Keratinocyte (primary cell): ENCODE measurements at regions not wholly inside any gene's neighbourhood (a gene's known extent, or its start where the extent isn't known, plus 50 kb on each side); places are given as distances from the start of the nearest gene placed in this dataset.
"Not testable (repeated sequence)": the region's sequence is repeated elsewhere in the genome, so short reads cannot be mapped to it uniquely, and the experiment has no call there.

Source experiments
- DNase-seq: peaks from one replicate; pipeline ENCODE4 v3.0.0-alpha.2; 2011; ENCODE audit warnings: low read depth, missing footprints, low spot score
- FAIRE-seq: peaks from 2 replicates; lab custom pipeline; 2011; peaks lifted over from hg19 to GRCh38; lab: Jason Lieb, UNC
- H2AFZ ChIP-seq: 2 replicates; pipeline ENCODE4 v1.6.0; 2012; ENCODE audit warnings: low read length, control low read depth, inconsistent platforms; ENCODE audit not compliant: control insufficient read depth
- H3K27ac ChIP-seq: 2 replicates; pipeline ENCODE4 v1.5.1; 2011; ENCODE audit warnings: low read length; ENCODE audit not compliant: control insufficient read depth, insufficient read depth
- H3K27me3 ChIP-seq: 3 replicates; pipeline ENCODE4 v1.6.0; 2011; ENCODE audit warnings: low read length; ENCODE audit not compliant: control insufficient read depth, insufficient read depth; ENCODE audit errors: extremely low read depth
- H3K36me3 ChIP-seq, 2 experiments: 2 replicates in 1 of 2; 3 replicates in 1 of 2; pipeline ENCODE4 v1.5.1; 2011; ENCODE audit warnings: low read length in 2 of 2, mild to moderate bottlenecking in 1 of 2; ENCODE audit not compliant: control insufficient read depth in 2 of 2, insufficient read depth in 2 of 2; ENCODE audit errors: extremely low read depth in 1 of 2
- H3K4me1 ChIP-seq: 3 replicates; pipeline ENCODE4 v1.5.1; 2011; ENCODE audit warnings: low read length; ENCODE audit not compliant: control insufficient read depth, insufficient read depth; ENCODE audit errors: extremely low read depth
- H3K4me2 ChIP-seq: 3 replicates; pipeline ENCODE4 v1.6.0; 2011; ENCODE audit warnings: low read depth, low read length; ENCODE audit not compliant: control insufficient read depth, insufficient read depth; ENCODE audit errors: extremely low read depth
- H3K4me3 ChIP-seq, 3 experiments: fragments of 200-600 bp in 1 of 3; sonication (generic) in 1 of 3; 2 replicates in 2 of 3; 3 replicates in 1 of 3; pipeline ENCODE4 v1.5.1; 2011 to 2016; ENCODE audit warnings: low read length in 3 of 3, mild to moderate bottlenecking in 3 of 3, control low read depth in 2 of 3, inconsistent platforms in 1 of 3, low read depth in 1 of 3, mixed read lengths in 1 of 3, mixed run types in 1 of 3, moderate library complexity in 1 of 3; ENCODE audit not compliant: control insufficient read depth in 2 of 3, insufficient read depth in 2 of 3; ENCODE audit errors: extremely low read depth in 1 of 3
- H3K79me2 ChIP-seq: 2 replicates; pipeline ENCODE4 v1.6.0; 2012; ENCODE audit warnings: low read length; ENCODE audit not compliant: control insufficient read depth, insufficient read depth
- H3K9ac ChIP-seq: 3 replicates; pipeline ENCODE4 v1.6.0; 2011; ENCODE audit warnings: low read length; ENCODE audit not compliant: control insufficient read depth, insufficient read depth; ENCODE audit errors: extremely low read depth
- H3K9me1 ChIP-seq: 3 replicates; pipeline ENCODE4 v1.6.0; 2011; ENCODE audit warnings: low read length; ENCODE audit not compliant: control insufficient read depth, insufficient read depth; ENCODE audit errors: extremely low read depth
- H3K9me3 ChIP-seq: 2 replicates; pipeline ENCODE4 v1.5.1; 2012; ENCODE audit warnings: low read depth, low read length; ENCODE audit not compliant: control insufficient read depth
- H4K20me1 ChIP-seq: 3 replicates; pipeline ENCODE4 v1.6.0; 2011; ENCODE audit warnings: low read length; ENCODE audit not compliant: control insufficient read depth, insufficient read depth; ENCODE audit errors: extremely low read depth
- EZH2 ChIP-seq: IDR thresholded peaks from one replicate; pipeline ENCODE4 v1.6.1; 2012; ENCODE audit warnings: inconsistent platforms, mild to moderate bottlenecking, low read length, moderate library complexity
- dilution Hi-C: fragments of 300-500 bp; cut with MboI; formaldehyde crosslinking; loops from one replicate; pipeline ENCODE4 v1.7.0; 2020; ENCODE audit warnings: low sequenced_read_pairs; ENCODE audit not compliant: extremely low pct_ligation_motif_present
- TF ChIP-seq, protein P1 (sequence below), 3 experiments: IDR thresholded peaks in 1 of 3; conservative IDR thresholded peaks in 1 of 3; optimal IDR thresholded peaks in 1 of 3; 2 replicates in 2 of 3; 3 replicates in 1 of 3; pipeline versions ENCODE3 to v1.5.1; 2011; ENCODE audit warnings: low read length in 3 of 3, mild to moderate bottlenecking in 3 of 3, moderate library complexity in 2 of 3, control low read depth in 1 of 3, inconsistent platforms in 1 of 3; ENCODE audit not compliant: insufficient read depth in 2 of 3; ENCODE audit errors: extremely low read depth in 1 of 3

GRCh38 chr7:69311489-69311888, 286.8 kb upstream of the AUTS2 start:
- dilution Hi-C loops = no loop called here
- Histone ChIP-seq H3K79me2 (no peaks in the 10 kb centered on the region), H3K27ac (no peak overlapping the region), H3K9me3 (no peaks in the 10 kb centered on the region), H3K9ac (no peak overlapping the region), H3K4me1 (no peaks in the 10 kb centered on the region), H3K27me3 (no peaks in the 10 kb centered on the region), H4K20me1 (no peaks in the 10 kb centered on the region), H2AFZ (no peak overlapping the region), H3K4me2 (no peak overlapping the region), H3K36me3 (no peaks in the 10 kb centered on the region), H3K4me3 (no peak overlapping the region), H3K9me1 (no peaks in the 10 kb centered on the region)
- DNase-seq (no peak), FAIRE-seq (no peak)
- TF ChIP-seq EZH2 = no peak
- TF ChIP-seq, protein P1, sequence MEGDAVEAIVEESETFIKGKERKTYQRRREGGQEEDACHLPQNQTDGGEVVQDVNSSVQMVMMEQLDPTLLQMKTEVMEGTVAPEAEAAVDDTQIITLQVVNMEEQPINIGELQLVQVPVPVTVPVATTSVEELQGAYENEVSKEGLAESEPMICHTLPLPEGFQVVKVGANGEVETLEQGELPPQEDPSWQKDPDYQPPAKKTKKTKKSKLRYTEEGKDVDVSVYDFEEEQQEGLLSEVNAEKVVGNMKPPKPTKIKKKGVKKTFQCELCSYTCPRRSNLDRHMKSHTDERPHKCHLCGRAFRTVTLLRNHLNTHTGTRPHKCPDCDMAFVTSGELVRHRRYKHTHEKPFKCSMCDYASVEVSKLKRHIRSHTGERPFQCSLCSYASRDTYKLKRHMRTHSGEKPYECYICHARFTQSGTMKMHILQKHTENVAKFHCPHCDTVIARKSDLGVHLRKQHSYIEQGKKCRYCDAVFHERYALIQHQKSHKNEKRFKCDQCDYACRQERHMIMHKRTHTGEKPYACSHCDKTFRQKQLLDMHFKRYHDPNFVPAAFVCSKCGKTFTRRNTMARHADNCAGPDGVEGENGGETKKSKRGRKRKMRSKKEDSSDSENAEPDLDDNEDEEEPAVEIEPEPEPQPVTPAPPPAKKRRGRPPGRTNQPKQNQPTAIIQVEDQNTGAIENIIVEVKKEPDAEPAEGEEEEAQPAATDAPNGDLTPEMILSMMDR (optimal IDR thresholded peaks at IDR 0.05 in 1 of 3, IDR thresholded peaks at IDR 0.05 in 1 of 3, conservative IDR thresholded peaks at IDR 0.05 in 1 of 3; ENCODE audit: extremely low read depth in 1 of 3, insufficient read depth in 2 of 3, low read length in 3 of 3) = no peak

- FAIRE-seq, H3K79me2 ChIP-seq, H3K4me2 ChIP-seq, H3K4me1 ChIP-seq, H3K9ac ChIP-seq, dilution Hi-C loops, H3K9me1 ChIP-seq, H2AFZ ChIP-seq, DNase-seq, H3K27ac ChIP-seq, H4K20me1 ChIP-seq, H3K27me3 ChIP-seq, H3K9me3 ChIP-seq, H3K4me3 ChIP-seq, H3K36me3 ChIP-seq: not testable (repeated sequence)
These were observed 284.4 kb upstream of the AUTS2 start for GRCh38 chr7:69313852-69314251.

DNA sequence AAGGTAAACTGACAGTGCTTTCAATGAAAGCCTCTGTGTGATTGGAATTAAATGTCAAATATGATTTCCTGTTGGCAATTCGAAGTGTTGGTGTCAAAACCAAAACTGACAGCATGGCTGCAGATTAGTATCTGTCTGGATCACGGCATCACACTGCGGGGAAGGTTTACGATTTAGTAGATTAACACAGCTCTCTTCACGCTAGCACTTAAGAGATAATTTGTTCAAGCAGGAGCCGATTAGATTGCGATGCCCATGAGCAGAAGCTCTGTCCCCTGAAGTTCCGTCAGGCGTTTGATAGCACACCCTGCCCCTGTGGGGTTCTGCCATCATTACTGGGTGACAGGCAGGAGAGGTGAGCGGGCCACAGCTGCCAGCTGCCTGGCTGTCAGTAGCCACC, 279.5 kb upstream of the AUTS2 start:
- no peak overlapping the region for H3K9ac ChIP-seq
- no peak overlapping the region for H3K4me3 ChIP-seq
- no peak for TF ChIP-seq EZH2
- TF ChIP-seq, protein P1 (optimal IDR thresholded peaks at IDR 0.05 in 1 of 3, IDR thresholded peaks at IDR 0.05 in 1 of 3, conservative IDR thresholded peaks at IDR 0.05 in 1 of 3; ENCODE audit: extremely low read depth in 1 of 3, insufficient read depth in 2 of 3, low read length in 3 of 3) = no peak
- H3K9me3 ChIP-seq = no peaks in the 10 kb centered on the region
- FAIRE-seq = no peak
- no peaks in the 10 kb centered on the region for H3K27me3 ChIP-seq
- H3K9me1 ChIP-seq = no peaks in the 10 kb centered on the region
- no peaks in the 10 kb centered on the region for H4K20me1 ChIP-seq
- no peaks in the 10 kb centered on the region for H3K79me2 ChIP-seq
- no peaks in the 10 kb centered on the region for H3K4me1 ChIP-seq
- H3K4me2 ChIP-seq = no peak overlapping the region
- no peaks in the 10 kb centered on the region for H3K36me3 ChIP-seq
- H3K27ac ChIP-seq = no peak overlapping the region
- no peak for DNase-seq
- H2AFZ ChIP-seq = no peak overlapping the region
- dilution Hi-C loops = no loop called here
